Calu3 (cell line): ENCODE measurements at regions not wholly inside any gene's neighbourhood (a gene's known extent, or its start where the extent isn't known, plus 50 kb on each side); places are given as distances from the start of the nearest gene placed in this dataset.

ENCODE experiments used
- BruUV-seq: library from RNA; stranded (reverse); fragments of 400-500 nt; replicated peaks from 2 replicates; lab custom pipeline; 2021; lab: Mats Ljungman, UMichigan
- CTCF ChIA-PET: fragments of 300-600 bp; sonication (Branson Sonifier 250); formaldehyde crosslinking; loops from one replicate; lab custom pipeline; 2022; ENCODE audit warnings: antibody characterized with exemption; lab: Charles Lee
- DNase-seq: peaks from one replicate; pipeline ENCODE4 v3.0.0; 2022
- H3K27ac Mint-ChIP-seq: one replicate; pipeline ENCODE4 v1.8.0; 2022; ENCODE audit warnings: mixed read lengths; ENCODE audit not compliant: unreplicated experiment
- H3K27me3 Mint-ChIP-seq: one replicate; pipeline ENCODE4 v1.8.0; 2022; ENCODE audit warnings: mixed read lengths; ENCODE audit not compliant: unreplicated experiment
- H3K36me3 Mint-ChIP-seq: one replicate; pipeline ENCODE4 v1.8.0; 2022; ENCODE audit warnings: mild to moderate bottlenecking, moderate library complexity, mixed read lengths; ENCODE audit not compliant: insufficient read depth, unreplicated experiment
- H3K4me1 Mint-ChIP-seq: one replicate; pipeline ENCODE4 v1.8.0; 2022; ENCODE audit warnings: mild to moderate bottlenecking, low read depth, mixed read lengths; ENCODE audit not compliant: unreplicated experiment
- H3K4me3 Mint-ChIP-seq: one replicate; pipeline ENCODE4 v1.8.0; 2022; ENCODE audit warnings: mild to moderate bottlenecking, low read depth, moderate library complexity, mixed read lengths; ENCODE audit not compliant: unreplicated experiment
- H3K9me3 Mint-ChIP-seq: one replicate; pipeline ENCODE4 v1.8.0; 2022; ENCODE audit warnings: low read depth, mixed read lengths; ENCODE audit not compliant: unreplicated experiment
- CTCF ChIP-seq: fragments of 200-600 bp; IDR thresholded peaks from one replicate; pipeline ENCODE4 v1.8.0; 2022; ENCODE audit warnings: antibody characterized with exemption; ENCODE audit not compliant: unreplicated experiment
- intact Hi-C: fragments of 100-400 bp; cut with micrococcal nuclease; formaldehyde crosslinking; loops from one replicate; pipeline ENCODE4 v1.10.0; 2022; ENCODE audit not compliant: unreplicated experiment

DNA sequence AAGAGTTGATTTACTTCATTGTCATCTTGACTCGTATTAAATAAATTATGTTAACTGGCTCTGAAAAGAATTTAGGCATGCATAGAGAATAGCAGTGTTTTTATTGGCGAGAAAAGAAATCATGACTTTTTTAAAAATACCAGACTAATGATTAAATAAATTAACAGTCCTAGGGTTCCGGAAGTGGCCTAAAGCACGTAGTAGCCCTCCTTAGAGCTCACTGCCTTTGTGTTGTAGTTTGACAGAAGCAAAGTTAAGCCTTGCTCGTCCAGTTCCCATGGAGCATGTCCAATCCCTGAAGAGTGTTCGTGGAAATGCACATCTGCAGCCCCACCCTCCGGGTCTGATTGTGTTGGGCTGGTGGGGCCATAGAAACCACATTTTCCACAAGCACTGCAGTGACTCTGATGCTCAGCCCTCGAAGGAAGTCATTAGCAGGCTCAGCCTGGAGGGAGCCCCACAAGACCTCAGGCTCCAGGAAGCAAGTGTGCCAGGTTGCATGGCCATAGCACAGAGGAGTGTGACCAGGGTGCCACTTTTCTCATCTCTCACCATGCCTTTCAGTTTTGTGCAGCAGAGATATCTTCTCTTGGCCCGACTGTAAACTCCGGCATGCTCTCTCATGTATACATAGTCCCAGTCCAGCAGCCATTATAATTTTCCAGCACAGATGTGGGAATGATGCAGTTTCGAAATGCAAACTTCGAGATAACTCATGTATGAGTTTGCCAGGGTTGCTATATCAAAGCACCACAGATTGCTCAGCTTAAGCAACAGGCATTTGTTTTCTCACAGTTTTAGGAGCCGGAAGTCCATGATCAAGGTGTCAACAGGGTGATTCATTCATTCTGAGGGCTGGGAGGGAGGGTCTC, 188.6 kb upstream of the SH3BP4 start:
- H3K4me3 Mint-ChIP-seq: no peak overlapping the region
- no peak for DNase-seq
- BruUV-seq: no TSS peak
- CTCF ChIA-PET: no interaction called here
- no peak for TF ChIP-seq CTCF
- H3K36me3 Mint-ChIP-seq: no peaks in the 10 kb centered on the region
- H3K27ac Mint-ChIP-seq: no peak overlapping the region
- intact Hi-C loops: no loop called here
- peaks cover 60% of the 10 kb centered on the region for H3K27me3 Mint-ChIP-seq
- peaks cover 5% of the 10 kb centered on the region for H3K9me3 Mint-ChIP-seq
- no peaks in the 10 kb centered on the region for H3K4me1 Mint-ChIP-seq

- TF ChIP-seq CTCF: no peak
- DNase-seq: no peak
- Mint-ChIP-seq H3K27me3 (peaks cover 55% of the 10 kb centered on the region), H3K27ac (no peak overlapping the region), H3K4me1 (no peaks in the 10 kb centered on the region), H3K4me3 (no peak overlapping the region), H3K36me3 (no peaks in the 10 kb centered on the region), H3K9me3 (peaks cover 3% of the 10 kb centered on the region)
- no TSS peak for BruUV-seq
- intact Hi-C loops: no loop called here
- CTCF ChIA-PET: interaction anchor here (0.6 kb wide), 1 partner anchor 334 kb away, joined by 4 read pairs; no protein-coding TSS in a partner anchor
These were observed 189.9 kb upstream of the SH3BP4 start for GRCh38 chr2:234761910-234762309.

DNA sequence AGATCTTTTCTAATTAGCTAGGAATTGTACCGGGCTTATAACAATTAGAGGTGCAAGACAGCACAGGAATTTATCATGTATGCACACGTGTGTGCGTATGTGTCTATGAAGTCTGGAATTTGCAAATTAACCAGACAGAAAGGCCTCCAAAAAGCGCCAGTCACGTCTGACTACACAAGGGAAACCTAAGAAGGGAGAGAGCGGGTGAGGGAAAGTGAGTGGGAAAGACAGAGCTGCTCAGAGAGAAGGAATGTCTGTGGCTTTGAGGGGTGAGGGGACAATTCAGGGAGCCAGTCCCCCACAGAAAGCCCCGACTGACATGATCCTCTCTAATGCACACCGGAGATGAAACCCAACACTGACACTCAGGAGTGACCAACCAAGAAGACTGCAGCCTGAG, 197.7 kb upstream of the SH3BP4 start:
- BruUV-seq: no TSS peak
- Mint-ChIP-seq H3K4me3 (no peak overlapping the region), H3K9me3 (no peaks in the 10 kb centered on the region), H3K27ac (no peak overlapping the region), H3K27me3 (peaks cover 53% of the 10 kb centered on the region), H3K4me1 (no peaks in the 10 kb centered on the region), H3K36me3 (no peaks in the 10 kb centered on the region)
- no peak for TF ChIP-seq CTCF
- DNase-seq: no peak
- CTCF ChIA-PET: no interaction called here
- intact Hi-C loops: no loop called here

DNA sequence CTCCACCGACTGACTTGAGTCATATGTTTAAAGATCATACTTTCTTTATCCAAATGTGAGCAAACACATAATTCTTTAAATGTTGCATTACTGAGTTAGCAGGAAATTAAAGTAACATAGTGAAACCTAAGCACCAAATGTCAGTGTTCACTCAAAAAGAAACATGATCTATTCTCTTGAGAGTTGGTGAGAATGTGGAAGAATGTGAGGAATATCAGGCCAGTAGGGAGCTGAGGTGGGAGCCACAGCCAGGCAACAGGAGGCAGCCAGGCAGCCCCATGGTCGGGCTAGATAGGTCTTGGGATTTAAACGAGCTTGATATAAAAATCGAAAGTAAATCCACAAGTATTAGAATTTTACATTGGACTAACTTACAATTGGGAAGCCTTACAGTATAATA, 198.1 kb upstream of the SH3BP4 start:
- BruUV-seq: no TSS peak
- DNase-seq: no peak
- no peaks in the 10 kb centered on the region for H3K4me1 Mint-ChIP-seq
- TF ChIP-seq CTCF: no peak
- CTCF ChIA-PET: interaction anchor here (0.5 kb wide), 1 partner anchor 426 kb away, joined by 3 read pairs; no protein-coding TSS in a partner anchor
- intact Hi-C loops: no loop called here
- H3K27ac Mint-ChIP-seq: no peak overlapping the region
- no peak overlapping the region for H3K4me3 Mint-ChIP-seq
- no peaks in the 10 kb centered on the region for H3K9me3 Mint-ChIP-seq
- no peaks in the 10 kb centered on the region for H3K36me3 Mint-ChIP-seq
- peaks cover 49% of the 10 kb centered on the region for H3K27me3 Mint-ChIP-seq
